NCI-H146 treated with DMSO at 0.1 percent for 48 hours (cell line): ENCODE measurements at regions not wholly inside any gene's neighbourhood (a gene's known extent, or its start where the extent isn't known, plus 50 kb on each side); places are given as distances from the start of the nearest gene placed in this dataset.

ENCODE experiments used
- DNase-seq: peaks from one replicate; lab custom pipeline; 2025; ENCODE audit not compliant: unreplicated experiment; lab: John Stamatoyannopoulos, UW

- DNase-seq, result no peak
Measured at GRCh38 chr3:22106213-22106896, 355.3 kb upstream of the ZNF385D start.

- no peak for DNase-seq
Measured at GRCh38 chr3:22111226-22111625, 360.2 kb upstream of the ZNF385D start.

- DNase-seq, result no peak
Measured at GRCh38 chr3:22113453-22113852, 362.4 kb upstream of the ZNF385D start.

- DNase-seq, result no peak
Measured at GRCh38 chr3:22115581-22115980, 364.6 kb upstream of the ZNF385D start.

GRCh38 chr3:22117091-22117490 lies 366.1 kb upstream of the ZNF385D start:
- DNase-seq, result no peak

- DNase-seq, result no peak
Measured at GRCh38 chr3:22117751-22118346, 366.8 kb upstream of the ZNF385D start.

- no peak for DNase-seq
Measured at GRCh38 chr3:22118542-22118941, 367.5 kb upstream of the ZNF385D start.

- no peak for DNase-seq
Measured at GRCh38 chr3:22121068-22121701, 370.2 kb upstream of the ZNF385D start.

GRCh38 chr3:22122567-22122966 lies 371.6 kb upstream of the ZNF385D start:
- DNase-seq, result no peak

GRCh38 chr3:22129101-22129500 lies 378.1 kb upstream of the ZNF385D start:
- DNase-seq, result no peak

- DNase-seq, result no peak
Measured at GRCh38 chr3:22141769-22142168, 390.8 kb upstream of the ZNF385D start.

- DNase-seq, result no peak
Measured at GRCh38 chr3:22147161-22147560, 396.2 kb upstream of the ZNF385D start.

GRCh38 chr3:22156868-22157267 lies 405.9 kb upstream of the ZNF385D start:
- no peak for DNase-seq

- no peak for DNase-seq
Measured at GRCh38 chr3:22157848-22158247, 406.8 kb upstream of the ZNF385D start.

GRCh38 chr3:22159004-22159695 lies 408.1 kb upstream of the ZNF385D start:
- no peak for DNase-seq

GRCh38 chr3:22161315-22161714 lies 410.3 kb upstream of the ZNF385D start:
- DNase-seq, result no peak

- no peak for DNase-seq
Measured at GRCh38 chr3:22170370-22170769, 419.4 kb upstream of the ZNF385D start.

- no peak for DNase-seq
Measured at GRCh38 chr3:22172964-22173363, 422.0 kb upstream of the ZNF385D start.

- no peak for DNase-seq
Measured at GRCh38 chr3:22175947-22176346, 424.9 kb upstream of the ZNF385D start.

GRCh38 chr3:22176911-22177310 lies 425.9 kb upstream of the ZNF385D start:
- DNase-seq, result no peak

- DNase-seq, result no peak
Measured at GRCh38 chr3:22189616-22190015, 438.6 kb upstream of the ZNF385D start.

GRCh38 chr3:22199095-22199494 lies 448.1 kb upstream of the ZNF385D start:
- no peak for DNase-seq
